ENCODE measurements at regions not wholly inside any gene's neighbourhood (a gene's known extent, or its start where the extent isn't known, plus 50 kb on each side); places are given as distances from the start of the nearest gene placed in this dataset.
"Not testable (repeated sequence)": the region's sequence is repeated elsewhere in the genome, so short reads cannot be mapped to it uniquely, and the experiment has no call there.

DNA sequence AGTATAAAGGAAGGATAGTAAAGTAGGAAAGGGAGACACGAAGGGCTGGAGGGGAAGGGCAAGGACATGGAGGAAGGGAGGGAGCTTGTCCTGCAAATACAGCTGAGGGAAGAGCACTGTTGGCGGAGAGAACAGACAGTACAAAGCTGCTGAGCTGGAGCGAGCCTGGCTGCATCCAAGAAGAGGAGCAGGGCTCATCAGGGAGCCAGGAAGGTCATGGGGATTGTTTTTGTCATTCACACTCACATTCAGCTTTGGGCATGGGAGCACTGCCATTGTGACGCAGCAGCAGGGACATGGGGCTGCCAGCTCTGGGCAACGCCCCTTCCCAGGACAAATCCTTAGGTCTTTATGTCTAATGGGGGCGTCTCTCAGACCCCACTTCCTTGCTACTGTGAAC is 125.1 kb downstream of the COPS8 start:
- intact Hi-C loops (cut with DNase I), result no loop called here
- DNase-seq (ENCODE audit: low spot score) (no peak), ATAC-seq (no peak)

GRCh38 chr2:237212356-237213279 is 126.9 kb downstream of the COPS8 start:
- intact Hi-C loops (cut with DNase I); ATAC-seq; DNase-seq (ENCODE audit: low spot score): not testable (repeated sequence)

DNA sequence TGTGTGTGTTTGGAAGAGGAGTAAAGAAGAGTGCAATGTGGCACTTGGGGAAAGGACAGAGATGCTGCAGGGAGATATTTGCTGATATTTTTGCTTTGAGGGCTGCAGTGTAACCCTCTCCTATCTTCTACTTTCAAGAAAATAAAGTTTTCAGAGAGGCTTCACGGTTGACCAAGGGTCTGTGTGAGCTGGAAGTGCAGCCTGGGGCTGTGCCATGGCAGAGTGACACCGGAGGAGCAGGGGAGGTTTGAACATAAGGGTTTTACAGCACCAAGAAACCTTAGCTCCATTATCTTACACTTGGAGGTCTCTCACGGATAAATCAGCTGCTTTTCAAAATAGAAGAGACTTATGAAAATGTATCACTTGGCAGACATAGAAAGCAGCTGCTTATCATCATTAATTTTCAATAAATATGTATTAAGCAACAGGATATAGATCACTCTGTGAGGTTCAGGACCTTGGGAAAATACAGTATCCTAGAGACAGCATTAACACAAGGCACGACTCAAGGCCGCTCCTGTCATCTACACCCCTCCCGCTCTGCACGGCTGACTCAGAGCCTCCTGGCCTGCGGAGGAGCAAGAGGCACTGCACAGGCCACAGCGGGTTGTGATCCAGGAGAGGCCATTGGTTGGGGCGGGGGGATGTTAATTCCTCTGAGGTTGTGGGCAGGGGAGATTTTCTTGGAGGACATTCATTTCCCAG is 127.8 kb downstream of the COPS8 start:
- DNase-seq (ENCODE audit: low spot score), result no peak
- intact Hi-C loops (cut with DNase I), result no loop called here
- ATAC-seq, result peak; percentile 89

- intact Hi-C loops (cut with DNase I), result no loop called here
- no peak for DNase-seq (ENCODE audit: low spot score)
- no peak for ATAC-seq
Measured at GRCh38 chr2:237214030-237214675, 128.5 kb downstream of the COPS8 start.

GRCh38 chr2:237214963-237215362 is 129.3 kb downstream of the COPS8 start:
- ATAC-seq (no peak), DNase-seq (ENCODE audit: low spot score) (no peak)
- intact Hi-C loops (cut with DNase I), result no loop called here

GRCh38 chr2:237217995-237218616 is 132.4 kb downstream of the COPS8 start:
- DNase-seq (ENCODE audit: low spot score), result no peak
- intact Hi-C loops (cut with DNase I), result no loop called here
- no peak for ATAC-seq

DNA sequence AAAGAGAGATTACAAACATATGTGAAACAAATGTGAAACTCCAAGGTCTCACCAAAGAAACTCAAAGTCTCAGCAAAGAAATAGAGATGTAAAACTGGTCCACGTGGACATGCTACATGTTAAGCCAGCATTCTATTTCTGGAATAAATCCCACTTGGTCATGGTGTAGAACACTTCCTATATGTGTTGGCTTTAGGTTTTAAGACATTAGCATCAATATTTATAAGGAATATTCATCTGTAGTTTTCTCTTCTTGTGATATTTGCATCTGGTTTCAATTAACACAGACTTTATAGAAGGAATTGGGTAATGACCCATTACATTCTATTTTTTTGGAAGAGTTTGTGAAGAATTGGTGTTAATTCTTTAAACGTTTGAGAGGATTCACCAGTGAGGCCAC is 133.1 kb downstream of the COPS8 start:
- no peak for DNase-seq (ENCODE audit: low spot score)
- intact Hi-C loops (cut with DNase I), result no loop called here
- ATAC-seq, result no peak

DNA sequence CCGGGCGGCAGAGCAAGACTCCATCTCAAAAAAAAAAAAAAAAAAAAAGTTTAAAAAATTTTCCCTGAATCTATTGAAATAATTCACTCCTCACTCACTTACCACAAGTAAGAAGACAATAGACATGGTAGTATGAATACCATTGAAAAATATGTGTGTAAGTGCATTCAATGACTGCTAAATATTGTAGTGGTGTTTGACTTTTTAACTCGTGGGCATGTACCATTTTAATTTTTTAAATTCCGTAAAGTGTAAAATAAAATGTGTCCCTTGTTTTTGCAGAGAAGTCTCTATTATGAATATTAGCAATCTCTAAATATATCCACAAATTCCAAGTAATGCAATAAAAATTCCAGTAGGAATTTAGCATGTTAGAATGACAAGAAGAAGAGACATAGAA is 134.1 kb downstream of the COPS8 start:
- DNase-seq (ENCODE audit: low spot score) (no peak), ATAC-seq (no peak)
- intact Hi-C loops (cut with DNase I), result no loop called here

- peak; percentile 2 for ATAC-seq
- no peak for DNase-seq (ENCODE audit: low spot score)
- intact Hi-C loops (cut with DNase I), result no loop called here
Measured at GRCh38 chr2:237221443-237221842, 135.8 kb downstream of the COPS8 start.

DNA sequence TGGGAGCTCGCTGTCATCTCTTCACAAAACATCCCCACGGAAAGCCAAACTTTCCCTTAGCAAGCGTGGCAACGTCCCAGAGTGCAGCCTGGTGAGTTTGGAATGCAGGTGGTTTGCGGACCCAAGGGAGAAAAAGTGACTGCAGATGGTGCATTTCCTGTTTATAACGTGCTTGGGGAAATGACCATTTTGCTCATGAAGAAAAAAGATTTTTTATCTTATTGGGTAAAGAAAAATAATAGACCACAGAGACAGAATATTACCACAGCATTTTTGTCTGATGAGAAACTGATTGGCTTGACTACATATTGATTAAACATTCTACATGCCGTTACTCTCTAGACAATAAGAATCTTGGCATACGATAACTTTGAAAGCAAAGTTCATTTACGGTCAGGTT is 136.5 kb downstream of the COPS8 start:
- intact Hi-C loops (cut with DNase I), result no loop called here
- ATAC-seq, result peak; percentile 67
- no peak for DNase-seq (ENCODE audit: low spot score)

DNA sequence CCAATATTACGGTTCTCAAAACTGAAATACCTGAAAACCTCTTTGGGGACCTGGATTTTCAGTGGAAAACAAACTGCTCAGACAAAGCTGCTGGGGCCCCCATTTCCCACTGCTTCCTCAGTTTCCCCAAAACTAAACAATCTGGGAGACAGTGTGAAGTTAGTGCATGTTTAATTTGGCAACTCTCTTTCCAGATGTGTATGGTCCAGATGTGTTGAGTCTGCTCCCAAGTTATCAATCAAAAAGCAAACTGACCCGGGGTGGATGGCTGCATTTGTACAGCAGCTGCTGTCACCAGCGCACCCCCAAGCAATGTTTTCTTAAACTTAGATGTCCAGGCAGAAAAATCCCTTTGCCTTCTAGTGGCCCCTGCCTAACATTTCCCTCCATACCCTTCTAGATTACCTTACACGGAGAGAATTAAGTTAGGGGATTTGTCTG is 136.9 kb downstream of the COPS8 start:
- no peak for DNase-seq (ENCODE audit: low spot score)
- peak; percentile 49 for ATAC-seq
- intact Hi-C loops (cut with DNase I), result no loop called here

DNA sequence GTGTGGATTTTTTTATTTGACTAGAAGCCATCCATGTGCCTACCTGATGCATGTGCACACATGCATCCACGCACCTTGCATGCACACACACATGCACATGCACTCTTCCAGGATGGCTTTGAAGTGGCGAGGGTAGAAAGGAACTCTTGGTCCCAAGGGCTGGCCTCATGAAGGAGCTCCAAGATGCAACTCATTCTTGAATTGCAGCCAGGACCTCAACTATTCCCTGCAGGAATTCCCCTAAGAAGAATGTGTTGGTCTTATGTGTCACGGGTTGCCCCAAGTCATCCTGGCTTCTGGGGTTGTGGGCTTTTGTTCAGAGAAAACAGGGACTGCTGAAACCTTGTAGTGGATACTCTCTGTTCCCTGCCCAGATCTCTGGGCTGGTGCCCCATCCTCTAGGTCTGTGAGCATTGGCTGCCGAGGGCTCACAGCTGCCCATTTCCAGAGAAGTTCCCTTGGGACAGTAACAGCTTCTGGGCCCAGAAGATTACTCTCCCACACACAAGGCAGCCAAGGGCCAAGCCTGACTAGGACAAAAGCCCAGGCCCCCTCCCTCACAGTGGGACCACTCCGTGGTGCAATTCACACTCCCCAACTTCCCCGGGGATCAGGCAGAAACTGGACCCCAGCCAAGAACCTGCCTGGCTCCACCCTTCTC is 137.6 kb downstream of the COPS8 start:
- ATAC-seq, result peak; percentile 82
- intact Hi-C loops (cut with DNase I), result no loop called here
- peak; percentile 71 for DNase-seq (ENCODE audit: low spot score)

DNA sequence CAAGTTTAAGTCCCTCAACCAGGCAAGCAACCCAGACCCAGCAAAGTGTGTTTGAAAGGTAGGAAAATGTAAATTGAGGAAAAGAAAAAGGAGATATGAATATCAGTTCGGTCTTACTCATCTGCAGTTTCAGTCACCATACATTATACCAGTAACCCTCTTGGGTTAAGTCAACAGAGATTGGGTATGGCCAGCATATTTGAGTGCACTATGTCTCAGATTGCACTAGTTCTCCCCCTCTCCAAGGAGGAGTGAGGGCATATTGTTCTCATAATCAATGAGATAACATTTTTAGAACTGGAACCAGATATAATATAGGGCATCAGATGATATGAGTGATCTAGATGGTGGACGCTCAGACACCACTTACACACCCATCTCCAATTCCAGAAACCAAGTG is 141.5 kb downstream of the COPS8 start:
- DNase-seq (ENCODE audit: low spot score) (no peak), ATAC-seq (no peak)
- intact Hi-C loops (cut with DNase I), result no loop called here

DNA sequence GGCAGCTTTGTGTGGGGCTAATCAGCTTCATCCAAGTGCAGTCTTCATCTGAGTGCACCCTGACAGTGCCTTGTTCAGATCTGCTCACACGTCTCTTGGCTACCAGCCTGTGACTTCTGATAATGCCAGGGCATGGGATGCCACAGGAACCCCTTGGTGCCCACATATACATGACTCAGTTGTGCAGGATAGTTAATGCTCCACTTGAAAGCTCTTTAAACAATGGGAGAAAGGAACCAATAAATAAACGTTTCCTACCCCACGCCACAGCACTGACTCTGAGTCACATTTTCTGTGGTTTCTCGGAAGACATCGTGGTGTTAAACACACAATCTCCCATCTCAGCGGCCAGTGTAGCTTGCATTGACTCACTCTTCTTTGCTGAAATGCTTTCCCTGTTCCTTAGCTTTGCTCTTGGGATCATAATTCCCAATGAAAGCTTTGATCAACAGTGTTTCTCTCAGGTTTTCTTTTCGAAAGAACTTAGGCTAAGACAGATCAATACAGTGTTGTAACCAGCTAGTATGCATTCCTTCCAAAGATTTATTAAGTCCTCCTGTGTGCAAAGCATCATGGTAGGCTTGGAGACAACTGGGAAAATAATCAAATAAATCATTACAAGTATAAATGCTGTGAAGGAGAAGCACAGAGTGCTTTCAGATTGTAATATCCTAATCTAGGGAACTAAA is 142.0 kb downstream of the COPS8 start:
- ATAC-seq (no peak), DNase-seq (ENCODE audit: low spot score) (no peak)
- intact Hi-C loops (cut with DNase I), result no loop called here

GRCh38 chr2:237228281-237228625 is 142.6 kb downstream of the COPS8 start:
- intact Hi-C loops (cut with DNase I), result no loop called here
- ATAC-seq (no peak), DNase-seq (ENCODE audit: low spot score) (no peak)

DNA sequence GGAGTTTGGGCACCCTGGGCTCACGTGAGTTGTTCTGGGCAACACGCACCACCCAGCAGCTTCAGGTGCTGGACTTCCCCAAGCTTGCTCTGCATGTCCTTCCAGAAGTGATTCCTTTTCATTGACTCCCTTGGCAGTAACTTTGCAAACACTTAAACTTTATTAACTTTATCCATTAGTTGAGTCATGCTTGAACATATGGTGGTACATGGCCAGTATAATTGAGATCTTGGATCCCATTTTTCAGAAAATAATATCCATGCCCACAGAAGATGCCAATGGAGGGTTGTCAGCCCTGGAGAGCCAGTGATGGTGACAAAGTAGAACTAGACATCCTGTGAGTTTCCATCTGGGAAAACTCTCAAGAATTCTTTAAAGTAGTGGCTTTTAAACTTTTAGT is 144.2 kb downstream of the COPS8 start:
- ATAC-seq, result no peak
- DNase-seq (ENCODE audit: low spot score), result no peak
- intact Hi-C loops (cut with DNase I), result no loop called here

DNA sequence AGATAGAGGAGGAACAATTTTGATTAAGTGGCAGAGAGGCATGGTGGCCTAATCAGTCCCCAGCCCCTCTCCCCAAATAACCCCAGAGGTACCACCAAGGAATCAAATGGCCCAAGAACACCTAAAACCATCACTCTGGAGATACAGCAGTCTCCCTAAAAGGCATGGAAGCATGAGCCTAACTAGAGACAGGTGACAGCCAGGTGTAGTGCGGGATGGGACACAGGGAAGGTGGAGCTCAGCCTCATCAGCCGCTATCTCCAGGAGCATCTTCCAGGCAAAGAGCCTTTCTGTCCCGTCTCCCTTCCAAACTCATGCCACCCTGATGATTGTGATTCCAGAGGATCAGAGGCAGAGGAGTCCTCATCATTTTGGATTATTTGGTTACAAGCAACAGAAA is 144.7 kb downstream of the COPS8 start:
- DNase-seq (ENCODE audit: low spot score) (no peak), ATAC-seq (no peak)
- intact Hi-C loops (cut with DNase I), result no loop called here

DNA sequence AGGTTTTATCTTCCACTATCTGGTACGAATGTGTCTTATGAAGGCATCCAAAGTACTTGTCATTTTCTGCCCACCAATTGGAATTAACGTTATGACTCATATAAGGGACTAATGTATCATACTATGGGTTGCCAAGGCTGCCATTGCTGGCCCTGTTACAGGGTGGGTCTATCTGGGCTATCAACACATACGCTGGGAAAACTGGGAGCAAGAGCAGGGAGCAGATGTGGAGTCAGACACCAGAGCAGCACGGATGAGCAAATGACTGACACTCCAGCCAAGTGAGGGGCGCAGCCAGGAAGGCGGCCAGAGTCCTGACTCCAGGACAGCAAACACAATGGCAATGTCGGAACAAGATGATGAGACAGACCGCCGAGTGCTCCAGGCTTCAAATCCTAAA is 145.9 kb downstream of the COPS8 start:
- DNase-seq (ENCODE audit: low spot score) (no peak), ATAC-seq (no peak)
- intact Hi-C loops (cut with DNase I), result no loop called here

DNA sequence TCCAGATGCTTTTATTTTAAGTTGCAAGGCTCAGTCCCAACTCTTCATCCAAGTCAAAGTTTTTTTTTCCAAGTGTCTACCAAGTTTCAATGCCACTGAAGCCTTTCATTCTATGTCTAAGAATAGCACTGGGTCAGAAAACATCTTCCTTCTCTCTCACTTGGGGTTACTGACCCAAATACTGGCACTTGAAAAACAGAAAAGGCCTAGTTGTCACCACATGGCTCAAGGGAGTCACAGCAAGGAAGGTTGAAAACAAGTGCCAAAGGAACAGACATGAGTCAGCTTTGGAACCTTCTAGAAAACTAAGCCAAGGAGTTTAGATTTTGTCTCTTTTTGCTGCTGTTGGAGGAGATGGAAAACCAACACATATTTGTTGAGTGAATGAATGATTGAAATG is 146.5 kb downstream of the COPS8 start:
- ATAC-seq (no peak), DNase-seq (ENCODE audit: low spot score) (no peak)
- intact Hi-C loops (cut with DNase I), result no loop called here

Data from sciatic nerve (tissue), 2 donors.